GM20000 (cell line): ENCODE measurements at regions not wholly inside any gene's neighbourhood (a gene's known extent, or its start where the extent isn't known, plus 50 kb on each side); places are given as distances from the start of the nearest gene placed in this dataset.

Experiments
- DNase-seq: peaks from one replicate; pipeline ENCODE4 v3.0.0; 2012; ENCODE audit warnings: low spot score
- TF ChIP-seq, protein P1 (sequence below): IDR thresholded peaks from 2 replicates; pipeline ENCODE4 v1.5.1; 2012; ENCODE audit warnings: mild to moderate bottlenecking, control low read depth; ENCODE audit errors: extremely low read depth, missing control alignments

DNA sequence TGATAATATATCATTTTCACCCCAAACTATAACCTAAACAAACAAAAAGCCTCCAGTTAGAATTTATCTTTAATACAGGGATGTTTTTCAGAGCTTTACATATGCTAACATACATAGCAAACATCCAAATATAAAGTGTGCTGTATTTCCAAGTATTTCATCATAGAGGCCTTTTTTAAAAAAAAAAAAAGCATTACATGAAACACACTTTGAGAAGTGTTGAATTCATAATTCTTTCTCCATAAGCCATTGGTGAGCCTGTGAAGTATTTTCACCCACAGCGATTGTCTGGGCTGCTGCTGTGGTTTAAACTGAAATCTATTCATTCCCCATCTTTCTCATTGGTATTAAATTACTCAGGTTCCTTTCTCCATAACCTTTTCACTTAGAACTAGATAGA, 503.4 kb upstream of the CDH8 start:
- TF ChIP-seq, protein P1, sequence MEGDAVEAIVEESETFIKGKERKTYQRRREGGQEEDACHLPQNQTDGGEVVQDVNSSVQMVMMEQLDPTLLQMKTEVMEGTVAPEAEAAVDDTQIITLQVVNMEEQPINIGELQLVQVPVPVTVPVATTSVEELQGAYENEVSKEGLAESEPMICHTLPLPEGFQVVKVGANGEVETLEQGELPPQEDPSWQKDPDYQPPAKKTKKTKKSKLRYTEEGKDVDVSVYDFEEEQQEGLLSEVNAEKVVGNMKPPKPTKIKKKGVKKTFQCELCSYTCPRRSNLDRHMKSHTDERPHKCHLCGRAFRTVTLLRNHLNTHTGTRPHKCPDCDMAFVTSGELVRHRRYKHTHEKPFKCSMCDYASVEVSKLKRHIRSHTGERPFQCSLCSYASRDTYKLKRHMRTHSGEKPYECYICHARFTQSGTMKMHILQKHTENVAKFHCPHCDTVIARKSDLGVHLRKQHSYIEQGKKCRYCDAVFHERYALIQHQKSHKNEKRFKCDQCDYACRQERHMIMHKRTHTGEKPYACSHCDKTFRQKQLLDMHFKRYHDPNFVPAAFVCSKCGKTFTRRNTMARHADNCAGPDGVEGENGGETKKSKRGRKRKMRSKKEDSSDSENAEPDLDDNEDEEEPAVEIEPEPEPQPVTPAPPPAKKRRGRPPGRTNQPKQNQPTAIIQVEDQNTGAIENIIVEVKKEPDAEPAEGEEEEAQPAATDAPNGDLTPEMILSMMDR: no peak
- DNase-seq: no peak

DNA sequence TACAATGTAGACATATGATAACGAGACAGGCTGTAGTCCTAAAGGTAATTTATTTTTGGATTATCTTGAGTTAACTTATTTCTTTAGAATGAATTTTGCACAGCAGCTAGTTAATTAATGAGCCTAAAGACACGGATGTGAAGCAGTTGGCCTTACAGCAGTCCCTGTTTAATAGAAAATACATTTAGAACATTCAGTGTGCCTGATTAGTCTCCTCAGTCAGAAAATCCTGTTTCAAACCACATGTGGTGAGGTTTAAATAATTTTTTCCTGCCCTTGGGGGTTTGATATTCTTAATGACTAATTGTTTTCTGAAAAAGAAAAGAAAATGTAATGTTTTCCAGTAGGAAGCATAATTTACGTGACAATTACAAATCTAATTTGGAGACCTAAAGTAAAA, 494.2 kb upstream of the CDH8 start:
- DNase-seq: no peak
- TF ChIP-seq, protein P1: no peak

DNA sequence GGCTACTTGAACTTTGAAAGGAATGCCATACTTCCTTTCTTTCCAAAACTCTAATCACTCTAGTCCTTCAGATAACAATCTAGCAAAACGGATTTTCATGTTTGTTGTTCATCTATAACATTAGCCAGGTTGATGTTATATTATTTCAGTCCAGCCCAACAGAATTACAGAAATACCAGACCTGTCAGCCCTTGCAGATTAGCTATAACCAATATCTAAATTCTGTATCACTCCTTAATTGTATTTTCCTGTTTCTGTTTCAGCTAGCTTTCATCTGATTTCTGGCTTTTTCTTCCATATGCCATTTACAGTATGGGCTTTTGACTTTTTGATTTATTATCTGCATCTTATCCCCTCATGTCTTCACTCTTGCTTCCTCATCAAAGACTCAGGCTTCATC, 479.8 kb upstream of the CDH8 start:
- TF ChIP-seq, protein P1: no peak

DNA sequence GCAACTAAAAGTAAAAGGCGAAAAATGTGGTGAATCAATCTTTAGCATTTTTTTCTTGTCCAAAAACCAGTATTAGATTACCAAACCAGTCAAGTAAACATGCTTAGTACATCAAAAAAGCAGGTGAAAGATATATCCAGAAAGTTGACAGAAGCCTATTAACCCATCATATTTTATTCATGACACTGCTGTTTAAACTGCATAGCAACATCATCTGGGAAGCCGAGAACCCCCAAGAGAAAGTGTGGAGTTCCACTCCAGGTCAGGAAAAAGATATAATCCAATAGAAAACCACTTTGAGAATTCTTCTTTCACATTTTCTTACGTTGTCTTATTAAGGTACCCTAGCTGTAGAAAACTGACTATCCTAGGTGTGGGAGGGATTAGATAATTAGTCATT, 466.8 kb upstream of the CDH8 start:
- TF ChIP-seq, protein P1: no peak
- DNase-seq: no peak

More for the DNA sequence above, 479.8 kb upstream of the CDH8 start:
- no peak for DNase-seq

DNA sequence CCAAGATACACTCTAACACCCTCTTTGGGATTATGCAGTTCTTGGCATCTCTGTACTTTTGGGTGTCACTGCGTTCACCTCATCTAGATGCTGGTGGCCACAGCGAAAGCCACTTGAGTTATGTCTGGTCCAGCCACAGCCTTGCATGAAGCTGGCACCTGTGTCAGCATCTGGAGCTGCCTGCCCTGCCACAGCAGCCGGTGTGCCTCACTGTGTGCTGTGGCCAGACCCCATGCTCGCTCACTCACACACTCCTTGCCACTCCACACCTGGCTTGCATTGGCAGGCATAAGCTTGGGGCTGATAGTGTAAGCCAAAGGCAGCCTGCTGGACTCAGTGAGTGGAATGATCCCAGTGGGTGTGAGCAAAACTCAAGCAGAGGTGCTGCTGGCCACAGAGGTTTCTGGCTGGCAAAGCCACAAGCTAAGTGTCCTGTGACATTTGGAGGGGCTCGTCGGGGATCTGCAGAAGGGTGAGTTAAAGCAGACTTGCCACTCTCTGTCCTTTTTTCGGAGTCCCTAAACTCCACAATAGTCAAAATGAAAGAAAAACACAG, 442.7 kb upstream of the CDH8 start:
- DNase-seq: no peak
- TF ChIP-seq, protein P1: no peak

DNA sequence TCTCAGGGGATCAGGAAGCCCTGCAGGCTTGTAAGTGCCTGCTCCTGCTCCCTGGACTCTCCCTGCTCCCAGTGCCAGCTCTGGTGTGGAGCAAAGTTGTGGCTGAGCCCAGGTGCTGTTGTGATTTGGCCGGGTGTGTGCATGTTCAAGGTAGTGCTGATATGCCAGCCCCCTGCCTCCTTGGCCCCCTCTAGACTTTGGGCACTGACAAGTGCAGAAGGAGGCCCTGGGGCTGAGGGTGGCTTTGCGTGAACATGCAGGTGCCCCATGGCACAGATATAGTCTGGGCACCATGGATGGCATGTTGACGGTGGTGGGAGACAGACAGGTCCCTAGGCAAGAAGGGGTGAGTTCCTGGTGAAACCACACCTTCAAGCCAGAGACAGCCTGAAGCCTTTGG, 441.6 kb upstream of the CDH8 start:
- TF ChIP-seq, protein P1: no peak
- no peak for DNase-seq

DNA sequence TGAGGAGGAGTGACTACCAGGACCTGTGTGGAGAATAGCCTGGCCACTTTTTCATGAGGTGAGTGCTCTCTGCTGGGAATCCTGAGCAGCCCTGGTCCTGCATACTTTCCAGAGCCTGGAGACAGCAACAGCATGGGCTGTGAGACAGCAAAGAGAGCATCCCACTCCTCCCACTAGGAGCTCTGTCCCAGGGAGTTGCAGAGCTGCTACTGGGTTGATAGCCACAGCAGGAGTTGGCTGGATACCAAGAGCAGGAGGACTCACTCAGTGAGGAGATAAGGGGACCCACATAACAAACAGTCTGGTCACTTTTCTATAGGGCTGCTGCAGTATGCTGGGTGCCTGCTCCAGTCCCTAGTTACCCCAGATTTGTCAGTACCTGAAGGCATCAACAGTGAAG, 439.3 kb upstream of the CDH8 start:
- TF ChIP-seq, protein P1: no peak
- DNase-seq: no peak

DNA sequence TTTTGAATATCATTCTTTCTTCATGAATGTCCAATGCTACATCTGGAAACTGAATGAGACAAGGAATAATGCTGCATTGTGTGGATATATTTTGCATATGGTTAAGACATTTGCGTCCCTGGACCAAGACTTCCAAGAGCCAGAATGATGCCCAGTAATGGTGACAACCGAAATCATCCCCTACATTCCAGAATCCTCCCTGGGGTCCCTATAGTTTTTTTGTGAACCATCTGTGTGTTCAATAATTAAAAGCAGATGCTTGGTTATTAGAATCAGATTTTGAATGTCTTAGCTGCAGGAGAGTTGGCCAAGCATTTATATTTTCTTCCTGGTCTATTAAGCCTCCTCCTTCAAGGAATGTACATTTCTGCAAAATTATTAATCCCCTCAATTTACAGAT, 426.7 kb upstream of the CDH8 start:
- TF ChIP-seq, protein P1: no peak
- DNase-seq: no peak
